IPS-20b (cell line): ENCODE measurements at regions not wholly inside any gene's neighbourhood (a gene's known extent, or its start where the extent isn't known, plus 50 kb on each side); places are given as distances from the start of the nearest gene placed in this dataset.

Source experiments
- H3K27ac ChIP-seq: one replicate; pipeline ENCODE4 v1.5.1; 2013; ENCODE audit warnings: low read length
- H3K27me3 ChIP-seq: 2 replicates; pipeline ENCODE4 v1.6.1; 2013; ENCODE audit warnings: mild to moderate bottlenecking, low read length, inconsistent platforms; ENCODE audit not compliant: insufficient read depth
- H3K36me3 ChIP-seq: 2 replicates; pipeline ENCODE4 v1.6.1; 2013; ENCODE audit warnings: low read depth, mild to moderate bottlenecking, inconsistent platforms, low read length, moderate library complexity; ENCODE audit not compliant: insufficient read depth
- H3K4me1 ChIP-seq: 2 replicates; pipeline ENCODE4 v1.6.1; 2013; ENCODE audit warnings: mild to moderate bottlenecking, control low read depth, inconsistent platforms, low read length, moderate library complexity; ENCODE audit not compliant: insufficient read depth
- H3K4me3 ChIP-seq: 2 replicates; pipeline ENCODE4 v1.5.1; 2013; ENCODE audit warnings: mild to moderate bottlenecking, low read length, inconsistent platforms
- H3K9ac ChIP-seq: 2 replicates; pipeline ENCODE4 v1.6.1; 2013; ENCODE audit warnings: low read depth, mild to moderate bottlenecking, inconsistent platforms, low read length, moderate library complexity
- H3K9me3 ChIP-seq: 2 replicates; pipeline ENCODE4 v1.6.1; 2013; ENCODE audit warnings: mild to moderate bottlenecking, low read depth, low read length, inconsistent platforms; ENCODE audit not compliant: insufficient read depth

- Histone ChIP-seq H3K9ac (no peak overlapping the region), H3K4me3 (no peak overlapping the region), H3K9me3 (no peaks in the 10 kb centered on the region; the same call in 1 of the 2 replicates), H3K27me3 (no peaks in the 10 kb centered on the region), H3K4me1 (no peaks in the 10 kb centered on the region), H3K36me3 (no peaks in the 10 kb centered on the region), H3K27ac (no peak overlapping the region)
Observed at GRCh38 chr20:40838509-40838908, 149.5 kb upstream of the MAFB start.

DNA sequence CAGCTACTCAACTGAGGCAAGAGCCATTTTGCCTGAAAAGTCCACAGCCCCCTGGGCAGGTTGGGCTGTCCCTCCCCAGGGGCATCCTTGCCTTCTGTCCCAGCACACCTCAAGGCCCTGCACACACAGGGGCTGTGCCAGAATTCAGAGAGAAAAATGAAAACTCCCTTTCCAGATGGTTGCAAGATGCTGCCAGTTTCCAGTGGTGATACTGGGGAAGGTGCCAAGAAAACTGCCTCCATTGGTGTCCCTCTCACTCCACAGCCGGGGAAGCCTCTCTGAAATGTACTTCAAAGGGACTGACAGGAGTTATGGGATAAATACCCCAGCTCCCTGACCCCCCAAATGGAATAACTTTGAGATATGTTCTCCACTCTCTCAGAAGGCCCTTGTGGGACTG is 154.2 kb upstream of the MAFB start:
- Histone ChIP-seq H3K9me3 (no peaks in the 10 kb centered on the region; the same call in 1 of the 2 replicates), H3K27ac (no peak overlapping the region), H3K4me1 (no peaks in the 10 kb centered on the region), H3K9ac (no peak overlapping the region), H3K27me3 (no peaks in the 10 kb centered on the region), H3K4me3 (no peak overlapping the region), H3K36me3 (no peaks in the 10 kb centered on the region)

DNA sequence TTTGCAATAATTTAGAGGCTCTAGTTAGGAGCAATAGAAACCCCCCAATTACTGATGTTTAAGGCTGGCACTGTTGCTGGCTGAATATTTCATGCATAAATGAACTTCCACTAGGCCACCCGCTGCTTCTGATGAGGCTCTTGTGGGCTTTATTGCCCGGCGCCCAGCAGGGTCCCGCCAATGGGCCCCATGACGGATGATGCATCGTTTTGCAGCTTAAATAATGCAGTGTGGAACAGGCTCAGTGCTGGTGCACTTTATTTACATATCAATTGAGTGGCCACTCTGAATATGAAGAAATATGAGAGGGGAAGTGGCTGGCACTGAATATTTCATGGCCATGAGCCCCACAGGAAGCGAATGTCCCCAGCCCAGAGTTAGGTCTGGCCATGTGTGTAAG is 155.3 kb upstream of the MAFB start:
- no peaks in the 10 kb centered on the region; the same call in 1 of the 2 replicates for H3K9me3 ChIP-seq
- no peak overlapping the region for H3K9ac ChIP-seq
- H3K27ac ChIP-seq: no peak overlapping the region
- no peak overlapping the region for H3K4me3 ChIP-seq
- H3K27me3 ChIP-seq: no peaks in the 10 kb centered on the region
- no peaks in the 10 kb centered on the region for H3K36me3 ChIP-seq
- no peaks in the 10 kb centered on the region for H3K4me1 ChIP-seq

DNA sequence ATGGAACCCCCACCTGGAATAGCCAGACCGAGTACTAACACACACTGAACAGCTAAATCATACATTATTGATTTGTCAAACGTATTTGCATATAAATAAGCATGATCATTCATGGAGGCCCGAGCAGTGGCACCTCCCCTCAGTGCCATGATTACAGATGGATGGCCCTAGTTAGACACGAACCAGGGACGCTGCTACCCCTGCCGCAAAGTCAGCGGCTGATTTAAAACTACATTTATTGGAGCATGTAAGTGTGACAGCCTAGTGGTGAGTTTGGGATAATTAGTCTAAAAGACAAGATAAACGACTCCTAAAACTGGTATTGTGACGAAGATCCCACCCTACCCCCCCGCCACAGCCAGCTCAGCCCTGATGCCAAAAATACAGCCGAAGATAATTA is 159.1 kb upstream of the MAFB start:
- no peaks in the 10 kb centered on the region for H3K36me3 ChIP-seq
- no peaks in the 10 kb centered on the region for H3K27me3 ChIP-seq
- H3K9me3 ChIP-seq: no peaks in the 10 kb centered on the region
- no peak overlapping the region for H3K27ac ChIP-seq
- H3K4me1 ChIP-seq: no peaks in the 10 kb centered on the region
- H3K9ac ChIP-seq: no peak overlapping the region
- no peak overlapping the region for H3K4me3 ChIP-seq

DNA sequence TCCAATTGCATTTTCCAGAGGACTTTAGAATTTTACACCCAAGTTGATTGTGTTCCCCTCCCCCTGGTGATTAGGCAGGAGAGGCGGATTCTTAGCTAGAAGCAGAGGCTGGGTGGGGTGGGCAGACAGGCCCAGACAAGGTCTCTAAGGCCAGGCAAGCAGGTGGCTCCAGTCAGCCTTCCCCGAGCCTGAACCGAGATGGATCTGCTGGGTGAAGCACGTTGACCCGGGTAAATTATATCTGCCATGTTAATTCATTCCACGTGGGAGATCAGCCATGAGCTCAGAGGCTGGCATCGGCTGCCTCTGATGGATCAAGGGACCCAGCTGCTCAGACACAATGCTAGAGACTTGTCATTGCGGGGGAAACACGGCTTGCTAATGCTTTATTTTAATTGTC is 159.5 kb upstream of the MAFB start:
- H3K9ac ChIP-seq: no peak overlapping the region
- H3K4me3 ChIP-seq: no peak overlapping the region
- H3K9me3 ChIP-seq: no peaks in the 10 kb centered on the region
- no peaks in the 10 kb centered on the region for H3K27me3 ChIP-seq
- H3K27ac ChIP-seq: no peak overlapping the region
- H3K36me3 ChIP-seq: no peaks in the 10 kb centered on the region
- no peaks in the 10 kb centered on the region for H3K4me1 ChIP-seq

DNA sequence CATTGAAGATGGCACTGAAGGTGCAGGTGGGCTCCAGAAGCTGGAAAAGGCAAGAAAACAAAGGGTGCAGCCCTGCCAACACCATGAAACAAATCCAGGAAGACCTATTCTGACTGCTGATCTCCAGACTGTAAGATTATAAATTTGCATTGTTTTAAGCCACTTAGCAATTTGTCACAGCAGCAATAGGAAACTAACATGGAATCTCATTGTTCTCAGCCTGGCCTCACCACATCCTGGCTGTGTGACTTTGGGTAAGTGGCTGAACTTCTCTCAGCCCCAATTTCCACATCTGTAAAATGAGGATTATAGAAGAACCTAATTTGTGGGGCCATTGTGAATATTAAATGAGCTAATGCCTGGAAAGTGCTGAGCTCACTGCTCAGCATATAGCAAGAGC is 160.4 kb upstream of the MAFB start:
- H3K27me3 ChIP-seq: no peaks in the 10 kb centered on the region
- no peak overlapping the region for H3K9ac ChIP-seq
- no peaks in the 10 kb centered on the region for H3K4me1 ChIP-seq
- no peaks in the 10 kb centered on the region for H3K36me3 ChIP-seq
- H3K9me3 ChIP-seq: no peaks in the 10 kb centered on the region
- no peak overlapping the region for H3K4me3 ChIP-seq
- H3K27ac ChIP-seq: no peak overlapping the region

DNA sequence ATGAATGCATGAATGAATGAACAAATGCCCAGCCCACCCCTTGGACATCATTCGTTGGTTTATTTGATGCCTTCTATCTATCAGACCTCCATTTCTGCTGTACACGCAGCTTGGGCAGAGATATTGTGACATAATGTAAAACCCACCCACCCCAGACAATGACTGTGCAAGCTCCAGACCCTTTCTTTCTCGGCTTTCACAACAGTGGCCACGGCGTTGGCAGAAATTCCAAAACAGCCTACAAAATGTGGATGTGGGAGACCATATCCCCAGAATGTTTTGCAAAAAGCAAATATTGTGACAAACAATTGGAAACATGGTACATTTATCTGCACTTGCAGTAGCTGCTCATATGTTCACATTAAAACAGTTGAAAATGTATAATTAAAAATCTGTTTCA is 162.0 kb upstream of the MAFB start:
- Histone ChIP-seq H3K9ac (no peak overlapping the region), H3K36me3 (no peaks in the 10 kb centered on the region), H3K4me3 (no peak overlapping the region), H3K27me3 (no peaks in the 10 kb centered on the region), H3K9me3 (no peaks in the 10 kb centered on the region), H3K27ac (no peak overlapping the region), H3K4me1 (no peaks in the 10 kb centered on the region)

GRCh38 chr20:40855269-40855668 is 166.2 kb upstream of the MAFB start:
- no peaks in the 10 kb centered on the region for H3K27me3 ChIP-seq

GRCh38 chr20:40856653-40857052 is 167.6 kb upstream of the MAFB start:
- no peak overlapping the region for H3K27ac ChIP-seq
- H3K27me3 ChIP-seq: no peaks in the 10 kb centered on the region
- no peak overlapping the region for H3K9ac ChIP-seq
- H3K9me3 ChIP-seq: no peaks in the 10 kb centered on the region
- no peak overlapping the region for H3K4me3 ChIP-seq
- no peaks in the 10 kb centered on the region for H3K36me3 ChIP-seq
- H3K4me1 ChIP-seq: peaks cover 16% of the 10 kb centered on the region

More at GRCh38 chr20:40855269-40855668, 166.2 kb upstream of the MAFB start:
- H3K4me3 ChIP-seq: no peak overlapping the region
- no peak overlapping the region for H3K9ac ChIP-seq
- H3K36me3 ChIP-seq: no peaks in the 10 kb centered on the region
- H3K9me3 ChIP-seq: no peaks in the 10 kb centered on the region
- peaks cover 16% of the 10 kb centered on the region for H3K4me1 ChIP-seq
- H3K27ac ChIP-seq: no peak overlapping the region

DNA sequence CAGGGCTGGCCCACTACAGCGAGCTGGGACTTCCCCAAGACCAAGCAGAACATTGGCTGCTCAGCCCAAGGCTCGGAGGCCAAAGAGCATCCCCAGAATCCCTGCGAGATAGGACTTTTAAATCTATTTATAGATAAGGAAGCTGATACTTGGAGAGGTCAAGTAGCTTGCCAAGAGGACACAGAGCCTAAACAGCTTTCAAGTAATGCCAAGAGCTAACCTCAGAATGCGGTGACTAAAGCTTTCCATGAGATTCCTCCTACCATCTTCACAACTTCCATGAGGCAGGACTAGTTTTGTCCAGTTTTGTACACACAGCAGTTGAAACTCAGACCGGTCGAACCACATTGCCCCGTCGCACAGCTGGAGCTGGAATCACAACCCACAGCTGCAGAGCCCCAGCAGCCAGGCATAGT is 168.1 kb upstream of the TOP1 start:
- Histone ChIP-seq H3K4me3 (no peak overlapping the region), H3K9ac (no peak overlapping the region), H3K27me3 (no peaks in the 10 kb centered on the region), H3K9me3 (no peaks in the 10 kb centered on the region), H3K36me3 (no peaks in the 10 kb centered on the region), H3K27ac (no peak overlapping the region), H3K4me1 (peaks cover 16% of the 10 kb centered on the region)

- no peaks in the 10 kb centered on the region for H3K36me3 ChIP-seq
- H3K9ac ChIP-seq: no peak overlapping the region
- H3K27ac ChIP-seq: no peak overlapping the region
- no peaks in the 10 kb centered on the region for H3K27me3 ChIP-seq
- H3K4me3 ChIP-seq: no peak overlapping the region
- peaks cover 16% of the 10 kb centered on the region for H3K4me1 ChIP-seq
- H3K9me3 ChIP-seq: no peaks in the 10 kb centered on the region
Observed at GRCh38 chr20:40861427-40862008, 167.1 kb upstream of the TOP1 start.

DNA sequence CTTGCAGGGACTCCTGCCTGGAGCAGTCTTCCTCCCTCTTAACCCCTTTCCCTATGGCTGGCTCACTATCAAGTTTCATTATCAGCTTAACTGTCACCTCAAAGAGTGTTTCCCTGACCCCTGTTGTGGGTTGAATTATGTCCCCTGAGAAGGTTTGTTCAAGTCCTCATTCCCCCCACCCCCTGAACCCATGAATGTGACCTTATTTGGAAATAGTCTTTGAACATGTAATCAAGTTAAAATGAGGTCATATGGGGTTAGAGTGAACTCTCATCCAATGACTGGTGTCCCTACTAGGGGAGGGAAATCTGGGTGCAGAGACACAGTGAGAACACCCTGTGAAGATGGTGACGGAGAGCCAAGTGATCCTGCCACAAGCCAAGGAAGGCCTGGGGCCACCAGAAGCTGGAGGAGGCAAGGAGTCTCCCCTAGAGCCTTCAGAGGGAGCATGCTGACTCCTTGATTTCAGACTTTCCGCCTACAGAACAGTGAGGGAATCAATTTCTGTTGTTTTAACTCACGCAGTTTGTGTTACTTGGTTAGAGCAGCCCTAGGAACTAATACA is 165.2 kb upstream of the TOP1 start:
- no peaks in the 10 kb centered on the region for H3K27me3 ChIP-seq

More for the DNA sequence above, 165.2 kb upstream of the TOP1 start:
- Histone ChIP-seq H3K9me3 (no peaks in the 10 kb centered on the region), H3K4me1 (peaks cover 10% of the 10 kb centered on the region), H3K4me3 (no peak overlapping the region), H3K36me3 (no peaks in the 10 kb centered on the region), H3K9ac (0 out of 2 replicates have a peak overlapping the region, but pooled peaks have one; percentile 26), H3K27ac (no peak overlapping the region)
